Keratinocyte (primary cell): ENCODE measurements at regions not wholly inside any gene's neighbourhood (a gene's known extent, or its start where the extent isn't known, plus 50 kb on each side); places are given as distances from the start of the nearest gene placed in this dataset.

Experiments
- DNase-seq: peaks from one replicate; pipeline ENCODE4 v3.0.0-alpha.2; 2011; ENCODE audit warnings: low read depth, missing footprints, low spot score
- FAIRE-seq: peaks from 2 replicates; lab custom pipeline; 2011; peaks lifted over from hg19 to GRCh38; lab: Jason Lieb, UNC
- H2AFZ ChIP-seq: 2 replicates; pipeline ENCODE4 v1.6.0; 2012; ENCODE audit warnings: low read length, control low read depth, inconsistent platforms; ENCODE audit not compliant: control insufficient read depth
- H3K27ac ChIP-seq: 2 replicates; pipeline ENCODE4 v1.5.1; 2011; ENCODE audit warnings: low read length; ENCODE audit not compliant: control insufficient read depth, insufficient read depth
- H3K27me3 ChIP-seq: 3 replicates; pipeline ENCODE4 v1.6.0; 2011; ENCODE audit warnings: low read length; ENCODE audit not compliant: control insufficient read depth, insufficient read depth; ENCODE audit errors: extremely low read depth
- H3K36me3 ChIP-seq, 2 experiments: 2 replicates in 1 of 2; 3 replicates in 1 of 2; pipeline ENCODE4 v1.5.1; 2011; ENCODE audit warnings: low read length in 2 of 2, mild to moderate bottlenecking in 1 of 2; ENCODE audit not compliant: control insufficient read depth in 2 of 2, insufficient read depth in 2 of 2; ENCODE audit errors: extremely low read depth in 1 of 2
- H3K4me1 ChIP-seq: 3 replicates; pipeline ENCODE4 v1.5.1; 2011; ENCODE audit warnings: low read length; ENCODE audit not compliant: control insufficient read depth, insufficient read depth; ENCODE audit errors: extremely low read depth
- H3K4me2 ChIP-seq: 3 replicates; pipeline ENCODE4 v1.6.0; 2011; ENCODE audit warnings: low read depth, low read length; ENCODE audit not compliant: control insufficient read depth, insufficient read depth; ENCODE audit errors: extremely low read depth
- H3K4me3 ChIP-seq, 3 experiments: fragments of 200-600 bp in 1 of 3; sonication (generic) in 1 of 3; 2 replicates in 2 of 3; 3 replicates in 1 of 3; pipeline ENCODE4 v1.5.1; 2011 to 2016; ENCODE audit warnings: low read length in 3 of 3, mild to moderate bottlenecking in 3 of 3, control low read depth in 2 of 3, inconsistent platforms in 1 of 3, low read depth in 1 of 3, mixed read lengths in 1 of 3, mixed run types in 1 of 3, moderate library complexity in 1 of 3; ENCODE audit not compliant: control insufficient read depth in 2 of 3, insufficient read depth in 2 of 3; ENCODE audit errors: extremely low read depth in 1 of 3
- H3K79me2 ChIP-seq: 2 replicates; pipeline ENCODE4 v1.6.0; 2012; ENCODE audit warnings: low read length; ENCODE audit not compliant: control insufficient read depth, insufficient read depth
- H3K9ac ChIP-seq: 3 replicates; pipeline ENCODE4 v1.6.0; 2011; ENCODE audit warnings: low read length; ENCODE audit not compliant: control insufficient read depth, insufficient read depth; ENCODE audit errors: extremely low read depth
- H3K9me1 ChIP-seq: 3 replicates; pipeline ENCODE4 v1.6.0; 2011; ENCODE audit warnings: low read length; ENCODE audit not compliant: control insufficient read depth, insufficient read depth; ENCODE audit errors: extremely low read depth
- H3K9me3 ChIP-seq: 2 replicates; pipeline ENCODE4 v1.5.1; 2012; ENCODE audit warnings: low read depth, low read length; ENCODE audit not compliant: control insufficient read depth
- H4K20me1 ChIP-seq: 3 replicates; pipeline ENCODE4 v1.6.0; 2011; ENCODE audit warnings: low read length; ENCODE audit not compliant: control insufficient read depth, insufficient read depth; ENCODE audit errors: extremely low read depth
- CTCF ChIP-seq, 3 experiments: IDR thresholded peaks in 1 of 3; conservative IDR thresholded peaks in 1 of 3; optimal IDR thresholded peaks in 1 of 3; 2 replicates in 2 of 3; 3 replicates in 1 of 3; pipeline versions ENCODE3 to v1.5.1; 2011; ENCODE audit warnings: low read length in 3 of 3, mild to moderate bottlenecking in 3 of 3, moderate library complexity in 2 of 3, control low read depth in 1 of 3, inconsistent platforms in 1 of 3; ENCODE audit not compliant: insufficient read depth in 2 of 3; ENCODE audit errors: extremely low read depth in 1 of 3
- EZH2 ChIP-seq: IDR thresholded peaks from one replicate; pipeline ENCODE4 v1.6.1; 2012; ENCODE audit warnings: inconsistent platforms, mild to moderate bottlenecking, low read length, moderate library complexity
- dilution Hi-C: fragments of 300-500 bp; cut with MboI; formaldehyde crosslinking; loops from one replicate; pipeline ENCODE4 v1.7.0; 2020; ENCODE audit warnings: low sequenced_read_pairs; ENCODE audit not compliant: extremely low pct_ligation_motif_present

GRCh38 chr18:75828379-75828778 is 400.9 kb upstream of the SMIM21 start:
- TF ChIP-seq CTCF (optimal IDR thresholded peaks at IDR 0.05 in 1 of 3, IDR thresholded peaks at IDR 0.05 in 1 of 3, conservative IDR thresholded peaks at IDR 0.05 in 1 of 3; ENCODE audit: extremely low read depth in 1 of 3, insufficient read depth in 2 of 3, low read length in 3 of 3) (no peak), EZH2 (no peak)
- Histone ChIP-seq H4K20me1 (no peaks in the 10 kb centered on the region), H3K4me1 (no peaks in the 10 kb centered on the region), H3K4me3 (no peak overlapping the region), H3K4me2 (no peak overlapping the region), H3K79me2 (no peaks in the 10 kb centered on the region), H2AFZ (no peak overlapping the region), H3K9ac (no peak overlapping the region), H3K27ac (no peak overlapping the region), H3K27me3 (no peaks in the 10 kb centered on the region), H3K9me3 (no peaks in the 10 kb centered on the region), H3K9me1 (no peaks in the 10 kb centered on the region), H3K36me3 (no peaks in the 10 kb centered on the region)
- no peak for FAIRE-seq
- dilution Hi-C loops: no loop called here
- no peak for DNase-seq

- dilution Hi-C loops: no loop called here
- FAIRE-seq (no peak), DNase-seq (no peak)
- no peaks in the 10 kb centered on the region for H3K9me3 ChIP-seq
- H3K36me3 ChIP-seq: no peaks in the 10 kb centered on the region
- H3K4me2 ChIP-seq: no peak overlapping the region
- no peak overlapping the region for H3K27ac ChIP-seq
- no peak overlapping the region for H3K9ac ChIP-seq
- H2AFZ ChIP-seq: no peak overlapping the region
- no peak for TF ChIP-seq EZH2
- no peak for TF ChIP-seq CTCF (optimal IDR thresholded peaks at IDR 0.05 in 1 of 3, IDR thresholded peaks at IDR 0.05 in 1 of 3, conservative IDR thresholded peaks at IDR 0.05 in 1 of 3; ENCODE audit: extremely low read depth in 1 of 3, insufficient read depth in 2 of 3, low read length in 3 of 3)
- no peaks in the 10 kb centered on the region for H3K9me1 ChIP-seq
- no peaks in the 10 kb centered on the region for H3K27me3 ChIP-seq
- H3K4me1 ChIP-seq: no peaks in the 10 kb centered on the region
- no peak overlapping the region for H3K4me3 ChIP-seq
- no peaks in the 10 kb centered on the region for H3K79me2 ChIP-seq
- no peaks in the 10 kb centered on the region for H4K20me1 ChIP-seq
Observed at GRCh38 chr18:75827751-75828287, 400.3 kb upstream of the SMIM21 start.
